ENCODE measurements at regions not wholly inside any gene's neighbourhood (a gene's known extent, or its start where the extent isn't known, plus 50 kb on each side); places are given as distances from the start of the nearest gene placed in this dataset.
"Not testable (repeated sequence)": the region's sequence is repeated elsewhere in the genome, so short reads cannot be mapped to it uniquely, and the experiment has no call there.

- no peak for DNase-seq
Measured at GRCh38 chr5:23727271-23727670, 219.9 kb downstream of the PRDM9 start.

- no peak for DNase-seq
Measured at GRCh38 chr5:23730023-23730422, 222.6 kb downstream of the PRDM9 start.

DNA sequence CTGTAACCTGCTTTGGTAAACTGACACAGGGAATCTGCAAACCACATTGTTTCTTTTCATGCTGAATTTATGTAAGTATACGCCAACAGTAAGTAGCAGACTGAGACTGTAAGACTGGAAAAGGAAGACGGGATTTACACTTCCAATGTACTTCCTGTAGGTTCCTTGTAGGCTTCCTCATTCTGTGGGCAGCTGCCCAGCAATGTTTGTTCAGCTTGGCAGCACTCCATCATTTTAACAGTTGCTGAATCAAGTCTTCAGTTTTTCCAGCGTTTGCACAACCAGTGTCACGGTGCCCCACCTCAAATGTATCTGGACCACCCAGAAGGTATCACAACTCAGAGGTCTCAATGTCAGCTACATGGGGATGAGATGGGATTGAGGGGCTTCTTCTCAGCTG, 232.6 kb downstream of the PRDM9 start:
- no peak for DNase-seq

GRCh38 chr5:23742701-23743100, 235.3 kb downstream of the PRDM9 start:
- peak; percentile 57 for DNase-seq

DNA sequence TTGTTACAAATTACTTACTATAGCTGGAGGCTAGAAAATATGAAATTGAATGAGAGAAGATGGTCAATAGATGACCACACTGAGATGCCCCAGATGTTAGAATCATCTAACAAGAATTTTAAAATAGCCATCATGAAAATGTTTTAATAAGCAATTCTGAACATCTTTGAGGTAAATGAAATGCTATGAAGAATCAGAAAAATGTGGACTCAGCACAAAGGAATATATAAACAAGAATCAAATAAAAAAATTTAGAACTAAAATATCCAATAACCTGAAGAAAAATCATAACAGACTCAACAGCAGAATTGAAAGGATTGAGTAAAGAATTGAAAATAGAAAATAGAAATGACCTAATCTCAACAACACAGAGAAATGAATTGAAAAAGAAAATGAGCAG, 248.5 kb downstream of the PRDM9 start:
- no peak for DNase-seq

- no peak for DNase-seq
Measured at GRCh38 chr5:23756779-23757178, 249.4 kb downstream of the PRDM9 start.

DNA sequence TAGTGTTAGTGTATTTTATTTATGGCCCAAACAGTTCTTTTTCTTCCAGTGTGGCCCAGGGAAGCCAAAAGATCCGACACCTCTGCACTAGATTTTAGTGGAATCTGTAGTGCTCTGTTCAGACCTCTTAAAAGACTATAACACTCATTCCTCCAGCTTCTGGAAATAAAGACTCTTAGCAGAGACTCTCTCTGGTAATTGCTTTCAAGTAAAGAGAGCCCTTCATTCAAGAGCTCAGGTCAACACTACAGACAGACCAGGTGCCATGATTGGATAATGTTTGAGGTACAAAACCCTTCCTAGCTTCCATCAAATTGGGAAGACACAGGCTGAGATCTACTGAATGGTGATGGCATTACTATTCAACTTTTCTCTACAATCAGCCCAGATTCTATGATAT, 255.8 kb downstream of the PRDM9 start:
- no peak for DNase-seq

DNA sequence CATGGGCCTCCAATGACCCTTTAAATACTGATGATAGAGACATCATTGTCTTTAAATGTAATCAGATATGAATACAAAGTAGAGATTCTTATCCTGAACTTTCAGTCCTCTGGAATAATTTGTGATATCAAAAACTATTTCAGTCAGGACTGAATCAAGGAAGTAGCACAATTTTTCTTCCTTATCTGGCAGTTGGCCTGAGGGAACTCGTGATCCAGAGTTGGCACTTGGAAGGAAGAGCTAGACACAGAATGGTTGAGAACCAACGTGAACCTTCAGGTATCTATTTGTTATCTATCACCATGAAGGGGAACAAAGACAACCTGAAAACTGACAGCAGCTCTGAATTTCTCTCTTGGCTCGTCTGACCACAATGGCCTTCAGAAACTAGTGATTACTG, 269.3 kb downstream of the PRDM9 start:
- no peak for DNase-seq

DNA sequence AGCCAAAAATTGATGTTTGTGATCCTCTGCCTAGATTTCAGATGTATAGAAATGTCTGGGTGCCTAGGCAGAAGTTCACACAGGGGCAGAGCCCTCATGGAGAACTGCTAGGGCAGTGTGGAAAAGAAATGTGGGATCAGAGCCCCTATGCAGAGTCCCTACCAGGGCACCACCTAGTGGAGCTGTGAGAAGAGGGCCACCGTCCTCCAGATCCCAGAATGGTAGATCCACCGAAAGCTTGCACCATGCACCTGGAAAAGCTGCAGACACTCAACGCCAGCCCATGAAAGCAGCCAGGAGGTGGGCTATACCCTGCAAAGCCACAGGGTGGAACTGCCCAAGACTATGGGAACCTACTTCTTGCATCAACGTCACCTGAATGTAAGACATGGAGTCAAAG, 292.9 kb downstream of the PRDM9 start:
- not testable (repeated sequence) for DNase-seq

DNA sequence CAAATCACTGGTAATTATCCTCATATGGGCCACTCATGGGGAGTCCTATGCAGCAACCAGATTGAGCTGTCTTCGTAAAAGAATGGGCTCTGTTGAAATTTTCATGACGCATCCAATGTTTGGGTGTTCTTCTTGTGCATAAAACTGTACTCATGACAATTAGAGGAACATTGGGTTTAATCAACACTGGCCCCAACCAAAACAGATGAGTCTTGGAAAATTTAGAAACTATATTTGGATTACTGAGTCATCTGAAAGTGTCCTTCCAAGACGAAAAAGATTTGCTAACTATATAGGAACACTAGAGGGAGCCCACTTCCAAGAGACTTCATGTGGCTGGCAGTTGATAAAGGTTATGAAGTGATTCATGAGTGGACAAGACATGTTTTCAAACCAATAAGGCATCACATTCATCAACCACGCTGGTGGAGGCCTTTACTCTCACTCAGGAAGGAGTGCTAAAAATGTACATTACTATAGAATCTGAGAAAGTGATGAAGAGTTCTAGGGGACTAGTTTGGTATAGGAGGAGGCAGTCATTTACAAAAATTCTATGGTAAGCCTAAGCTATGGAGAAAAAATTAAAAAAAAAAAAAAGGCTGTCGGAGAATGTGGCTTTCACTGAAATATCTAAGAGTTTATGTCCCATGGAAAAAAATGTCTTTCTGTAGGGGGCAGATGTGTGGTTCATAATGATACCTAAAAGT, 313.5 kb downstream of the PRDM9 start:
- peak; percentile 84 for DNase-seq

- no peak for DNase-seq
Measured at GRCh38 chr5:23823521-23823920, 316.1 kb downstream of the PRDM9 start.

DNA sequence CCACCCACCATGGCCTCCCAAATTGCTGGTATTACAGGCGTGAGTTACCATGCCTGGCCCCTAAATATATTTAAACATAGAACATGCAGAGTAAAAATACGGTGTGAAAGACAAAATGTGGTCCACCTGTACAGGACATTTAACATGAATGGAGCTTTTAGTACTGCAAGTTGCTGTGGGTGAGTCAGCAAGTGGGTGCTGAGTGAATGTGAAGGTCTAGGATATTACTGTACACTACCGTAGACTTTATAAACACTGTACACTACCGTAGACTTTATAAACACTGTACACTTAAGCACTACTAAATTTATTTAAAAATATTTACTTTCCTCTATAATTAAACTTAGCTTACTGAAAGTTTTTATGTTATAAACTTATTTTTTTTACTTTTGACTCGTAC, 317.8 kb downstream of the PRDM9 start:
- DNase-seq = no peak

- DNase-seq = peak; percentile 45
Measured at GRCh38 chr5:23840083-23840482, 332.7 kb downstream of the PRDM9 start.

- DNase-seq = peak; percentile 95
Measured at GRCh38 chr5:23864786-23865185, 357.4 kb downstream of the PRDM9 start.

DNA sequence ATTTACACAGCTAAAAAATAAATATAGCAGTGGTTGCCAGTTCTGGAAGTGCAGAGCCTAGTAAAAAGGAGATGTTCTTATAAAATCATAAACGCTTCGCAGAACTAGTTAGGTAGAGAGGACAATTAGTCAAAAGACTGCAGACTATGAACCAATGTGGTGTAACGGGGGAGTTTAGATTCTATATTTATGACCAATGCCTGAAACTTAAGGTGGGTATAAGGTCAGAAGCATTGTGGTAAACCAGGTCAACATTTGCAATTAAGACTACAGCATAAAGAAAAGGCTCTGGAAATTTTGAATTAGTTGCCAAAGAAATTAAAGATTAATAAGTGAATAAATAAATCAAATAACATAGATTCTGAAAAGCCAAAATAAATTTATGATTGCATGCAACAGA, 370.4 kb downstream of the PRDM9 start:
- DNase-seq = no peak

DNA sequence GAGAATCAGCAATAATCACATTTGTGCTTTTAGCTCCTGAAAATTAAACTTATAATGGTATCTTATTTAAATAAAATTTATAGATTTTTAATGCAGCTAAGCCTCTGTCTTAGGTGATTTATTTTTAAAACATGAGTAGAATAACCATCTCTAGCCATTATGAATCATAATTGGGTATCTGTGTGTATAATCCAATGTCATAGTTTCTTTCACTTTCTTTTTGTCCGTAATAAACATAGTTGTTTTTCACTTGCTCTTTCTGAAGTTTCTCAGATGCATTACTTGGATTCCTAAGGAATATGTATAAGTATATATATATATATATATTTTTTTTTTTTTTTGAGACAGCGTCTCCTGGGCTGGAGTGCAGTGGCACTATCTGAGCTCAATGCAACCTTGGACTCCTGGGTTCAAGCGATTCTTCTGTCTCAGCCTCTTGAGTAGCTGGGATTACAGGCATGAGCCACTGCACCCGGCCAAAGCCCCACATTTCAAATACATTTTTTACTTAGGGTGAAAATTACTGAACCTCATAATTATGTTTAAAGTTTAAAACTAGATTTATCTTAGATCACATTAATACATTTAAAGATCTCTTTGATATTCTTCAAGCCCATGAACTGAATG, 377.1 kb downstream of the PRDM9 start:
- peak; percentile 62 for DNase-seq

GRCh38 chr5:23893561-23893960, 386.2 kb downstream of the PRDM9 start:
- no peak for DNase-seq

DNA sequence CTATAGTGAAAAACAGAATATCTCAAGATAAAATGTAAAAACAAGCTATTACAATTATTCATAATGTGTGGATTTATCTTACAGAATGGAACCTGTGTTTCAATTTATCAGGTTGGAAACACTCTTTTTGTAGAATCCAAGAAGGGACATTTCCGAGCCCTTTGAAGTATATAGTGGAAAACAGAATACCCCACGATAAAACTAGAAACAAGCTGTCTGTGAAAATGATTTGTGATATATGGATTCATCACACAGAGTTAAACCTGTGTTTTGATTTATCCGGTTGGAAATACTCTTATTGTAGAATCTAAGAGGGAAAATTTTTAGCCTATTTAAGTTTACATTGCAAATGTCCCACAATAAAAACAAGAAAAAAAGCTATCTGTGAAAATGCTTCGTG, 388.2 kb downstream of the PRDM9 start:
- DNase-seq = peak; percentile 21

- no peak for DNase-seq
Measured at GRCh38 chr5:23930985-23931384, 423.6 kb downstream of the PRDM9 start.

DNA sequence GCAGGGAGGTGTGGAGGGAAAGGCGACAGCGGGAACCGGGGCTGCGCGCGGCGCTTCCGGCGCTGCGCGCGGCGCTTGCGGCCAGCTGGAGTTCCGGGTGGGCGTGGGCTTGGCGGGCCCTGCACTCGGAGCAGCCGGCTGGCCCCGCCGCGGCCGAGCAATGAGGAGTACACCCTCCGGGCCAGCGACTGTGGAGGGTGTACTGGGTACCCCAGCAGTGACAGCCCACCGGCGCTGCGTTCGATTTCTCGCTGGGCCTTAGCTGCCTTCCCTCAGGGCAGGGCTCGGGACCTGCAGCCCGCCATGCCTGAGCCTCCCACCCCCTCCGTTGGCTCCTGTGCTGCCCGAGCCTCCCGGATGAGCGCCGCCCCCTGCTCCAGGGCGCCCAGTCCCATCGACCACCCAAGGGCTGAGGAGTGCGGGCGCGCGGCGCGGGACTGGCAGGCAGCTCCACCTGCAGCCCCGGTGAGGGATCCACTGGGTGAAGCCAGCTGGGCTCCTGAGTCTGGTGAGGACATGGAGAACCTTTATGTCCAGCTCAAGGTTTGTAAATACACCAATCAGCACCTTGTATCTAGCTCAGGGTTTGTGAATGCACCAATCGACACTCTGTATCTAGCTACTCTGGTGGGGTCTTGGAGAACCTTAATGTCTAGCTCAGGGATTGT, 444.0 kb downstream of the PRDM9 start:
- DNase-seq = peak; percentile 79

DNA sequence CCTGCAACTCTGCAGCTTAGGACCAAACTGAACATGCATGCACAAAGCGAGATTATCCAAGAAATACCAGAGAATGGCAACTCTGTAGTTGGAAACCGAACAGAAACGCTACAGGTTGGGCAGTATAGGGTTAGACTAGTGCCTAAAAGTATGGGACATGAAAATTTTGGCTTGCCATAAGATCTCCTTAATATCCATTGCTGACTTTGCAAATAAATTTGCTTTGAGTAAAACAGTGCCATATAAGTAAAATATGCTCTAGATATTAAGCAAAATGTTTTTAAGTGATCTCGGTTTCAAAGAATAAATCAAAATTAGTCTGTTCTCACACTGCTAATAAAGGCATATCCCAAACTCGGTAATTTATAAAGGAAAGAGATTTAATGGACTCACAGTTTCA, 456.0 kb downstream of the PRDM9 start:
- DNase-seq = no peak

- peak; percentile 7 for DNase-seq
Measured at GRCh38 chr5:23977365-23977764, 470.0 kb downstream of the PRDM9 start.

GRCh38 chr5:23977997-23978396, 470.6 kb downstream of the PRDM9 start:
- DNase-seq = peak; percentile 33

- DNase-seq = no peak
Measured at GRCh38 chr5:23991406-23991805, 484.0 kb downstream of the PRDM9 start.

Data from OCI-M1 (cell line).